ENCODE measurements at regions not wholly inside any gene's neighbourhood (a gene's known extent, or its start where the extent isn't known, plus 50 kb on each side); places are given as distances from the start of the nearest gene placed in this dataset.
"Not testable (repeated sequence)": the region's sequence is repeated elsewhere in the genome, so short reads cannot be mapped to it uniquely, and the experiment has no call there.

- no peak for DNase-seq (ENCODE audit: low spot score)
Observed at GRCh38 chr22:49461674-49462073, 366.0 kb downstream of the BRD1 start.

- no peak for DNase-seq (ENCODE audit: low spot score)
Observed at GRCh38 chr22:49460592-49461281, 366.9 kb downstream of the BRD1 start.

- no peak for DNase-seq (ENCODE audit: low spot score)
Observed at GRCh38 chr22:49460091-49460490, 367.6 kb downstream of the BRD1 start.

GRCh38 chr22:49458708-49459099, 369.0 kb downstream of the BRD1 start:
- DNase-seq (ENCODE audit: low spot score): no peak

GRCh38 chr22:49457946-49458707, 369.5 kb downstream of the BRD1 start:
- DNase-seq (ENCODE audit: low spot score): no peak

- DNase-seq (ENCODE audit: low spot score): no peak
Observed at GRCh38 chr22:49457146-49457545, 370.5 kb downstream of the BRD1 start.

GRCh38 chr22:49455595-49455994, 372.1 kb downstream of the BRD1 start:
- DNase-seq (ENCODE audit: low spot score): no peak

- no peak for DNase-seq (ENCODE audit: low spot score)
Observed at GRCh38 chr22:49454726-49455125, 372.9 kb downstream of the BRD1 start.

GRCh38 chr22:49453771-49454170, 373.9 kb downstream of the BRD1 start:
- no peak for DNase-seq (ENCODE audit: low spot score)

- not testable (repeated sequence) for DNase-seq (ENCODE audit: low spot score)
Observed at GRCh38 chr22:49453019-49453418, 374.7 kb downstream of the BRD1 start.

GRCh38 chr22:49452362-49452946, 375.2 kb downstream of the BRD1 start:
- DNase-seq (ENCODE audit: low spot score): no peak

GRCh38 chr22:49451070-49451840, 376.4 kb downstream of the BRD1 start:
- no peak for DNase-seq (ENCODE audit: low spot score)

GRCh38 chr22:49450498-49450897, 377.2 kb downstream of the BRD1 start:
- no peak for DNase-seq (ENCODE audit: low spot score)

- DNase-seq (ENCODE audit: low spot score): no peak
Observed at GRCh38 chr22:49449811-49450446, 377.7 kb downstream of the BRD1 start.

GRCh38 chr22:49449377-49449776, 378.3 kb downstream of the BRD1 start:
- DNase-seq (ENCODE audit: low spot score): no peak

GRCh38 chr22:49448526-49448925, 379.1 kb downstream of the BRD1 start:
- no peak for DNase-seq (ENCODE audit: low spot score)

- DNase-seq (ENCODE audit: low spot score): no peak
Observed at GRCh38 chr22:49447837-49448236, 379.8 kb downstream of the BRD1 start.

GRCh38 chr22:49446759-49447710, 380.6 kb downstream of the BRD1 start:
- no peak for DNase-seq (ENCODE audit: low spot score)

- no peak for DNase-seq (ENCODE audit: low spot score)
Observed at GRCh38 chr22:49446145-49446758, 381.4 kb downstream of the BRD1 start.

- no peak for DNase-seq (ENCODE audit: low spot score)
Observed at GRCh38 chr22:49444781-49445180, 382.9 kb downstream of the BRD1 start.

All from H4 (cell line).